ENCODE measurements at regions not wholly inside any gene's neighbourhood (a gene's known extent, or its start where the extent isn't known, plus 50 kb on each side); places are given as distances from the start of the nearest gene placed in this dataset.
"Not testable (repeated sequence)": the region's sequence is repeated elsewhere in the genome, so short reads cannot be mapped to it uniquely, and the experiment has no call there.

DNA sequence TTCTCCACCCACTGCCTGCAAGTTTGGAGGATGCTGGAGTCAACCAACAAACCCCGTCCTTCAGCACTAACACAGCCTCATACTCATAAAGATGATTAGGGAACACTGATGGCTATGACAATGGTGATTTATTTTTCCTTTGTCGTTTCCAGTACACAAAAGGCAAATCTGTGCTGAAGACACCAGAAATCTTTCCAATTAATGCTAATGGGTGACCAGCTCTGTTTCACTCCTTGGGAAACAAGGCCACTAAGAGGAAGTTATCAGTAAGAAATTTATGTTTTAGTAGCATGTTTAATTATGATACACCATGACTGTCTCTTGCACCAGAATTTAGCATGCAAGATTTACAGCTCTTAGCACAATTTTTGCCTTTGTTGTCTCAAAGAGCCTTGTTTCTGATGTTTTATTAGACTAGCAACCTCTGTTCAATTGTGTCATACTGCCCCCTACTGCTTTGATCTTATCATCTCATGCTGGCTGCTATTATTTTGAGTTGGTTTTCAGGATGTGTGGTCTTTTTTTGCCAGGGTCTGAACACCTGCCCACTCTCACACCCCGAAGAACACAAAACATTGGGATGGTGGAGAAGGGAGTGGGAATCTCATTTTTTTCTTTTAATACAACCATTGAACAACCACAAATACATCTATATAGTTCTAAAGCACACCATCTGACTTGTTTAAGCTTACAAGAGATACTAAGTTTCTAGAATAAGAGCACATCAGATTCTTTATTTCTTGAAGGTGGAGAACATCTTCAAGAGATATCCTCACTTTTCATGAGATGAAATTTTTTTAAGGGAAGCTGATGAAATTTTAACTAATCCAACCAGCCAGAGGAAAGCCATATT is 160.9 kb downstream of the SPTSSA start:
- TF ChIP-seq POLR2A (IDR thresholded peaks at IDR 0.05; ENCODE audit: low read length) (no peak), GATA1 (IDR thresholded peaks at IDR 0.05; ENCODE audit: low read depth, low read length) (no peak)
- DNase-seq: peak; percentile 50 to 67

DNA sequence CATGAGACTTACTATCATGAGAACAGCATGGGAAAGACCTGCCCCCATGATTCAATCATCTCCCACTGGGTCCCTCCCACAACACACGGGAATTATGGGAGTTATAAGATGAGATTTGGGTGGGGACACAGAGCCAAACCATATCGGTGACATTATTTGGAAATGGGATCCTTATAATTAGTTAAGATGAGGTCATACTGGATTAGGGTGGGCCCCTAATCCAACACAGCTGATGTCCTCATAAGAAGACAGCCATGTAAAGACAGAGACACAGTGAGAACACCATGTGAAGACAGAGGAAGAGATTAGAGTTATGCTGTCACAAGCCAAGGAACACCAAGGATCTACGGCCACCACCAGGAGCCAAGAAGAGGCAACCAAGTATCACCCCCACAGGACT is 161.7 kb downstream of the SPTSSA start:
- DNase-seq: no peak
- TF ChIP-seq POLR2A (IDR thresholded peaks at IDR 0.05; ENCODE audit: low read length) (no peak), GATA1 (IDR thresholded peaks at IDR 0.05; ENCODE audit: low read depth, low read length) (no peak)

DNA sequence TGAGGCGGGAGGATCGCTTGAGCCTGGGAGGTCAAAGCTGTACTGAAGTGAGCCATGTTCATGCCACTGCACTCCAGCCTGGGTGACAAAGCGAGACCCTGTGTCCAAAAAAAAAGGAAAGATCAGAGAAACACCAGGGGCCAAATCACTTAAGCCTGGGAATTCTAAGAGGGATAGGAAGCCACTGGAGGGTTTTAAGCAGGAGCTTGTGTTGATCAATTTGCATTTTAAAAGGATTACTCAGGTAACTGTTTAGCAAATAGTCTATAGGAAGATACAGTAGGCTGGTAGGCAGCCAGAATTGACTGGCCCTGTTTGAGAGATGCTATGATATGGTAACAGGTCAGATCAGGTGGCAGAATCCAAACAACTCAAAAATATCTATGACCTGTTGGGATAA is 162.7 kb downstream of the SPTSSA start:
- no peak for TF ChIP-seq GATA1 (IDR thresholded peaks at IDR 0.05; ENCODE audit: low read depth, low read length)
- TF ChIP-seq POLR2A (IDR thresholded peaks at IDR 0.05; ENCODE audit: low read length): no peak
- DNase-seq: no peak

DNA sequence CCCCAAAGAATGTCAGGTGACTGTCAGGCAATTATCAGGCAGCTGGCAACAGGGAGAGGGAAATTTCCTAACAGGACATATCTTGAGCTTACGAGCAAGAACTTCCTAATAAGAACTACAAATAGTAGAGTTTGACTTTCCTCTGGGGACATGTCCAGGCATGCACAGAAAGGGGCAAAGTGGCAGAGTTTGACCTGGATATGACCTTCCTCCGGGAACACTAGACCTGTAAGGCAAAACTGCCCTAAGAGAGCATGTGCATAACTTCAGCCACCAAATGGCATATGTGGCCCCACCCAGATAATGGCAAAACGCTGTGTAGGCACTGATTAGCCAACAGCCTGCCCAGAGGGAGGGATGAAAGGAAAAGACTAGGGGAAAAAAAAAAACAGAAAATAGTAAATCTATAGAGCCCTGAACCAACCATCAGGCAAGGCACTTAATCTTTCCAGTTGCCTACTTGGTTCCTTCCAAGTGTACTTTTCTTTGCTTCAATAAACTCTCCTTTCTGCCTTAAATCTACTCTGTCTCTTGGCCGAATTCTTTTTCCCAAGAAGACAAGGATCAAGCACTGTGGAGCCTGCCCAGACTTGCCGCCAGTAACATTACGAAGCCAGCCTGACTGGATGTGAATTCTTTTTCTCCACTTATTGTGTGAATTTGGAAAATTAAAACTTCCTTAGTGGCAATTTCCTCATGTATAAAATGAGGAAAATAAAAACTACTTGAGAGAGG is 164.1 kb downstream of the SPTSSA start:
- DNase-seq: peak; percentile 22 to 31
- TF ChIP-seq GATA1 (IDR thresholded peaks at IDR 0.05; ENCODE audit: low read depth, low read length) (no peak), POLR2A (IDR thresholded peaks at IDR 0.05; ENCODE audit: low read length) (no peak)

DNA sequence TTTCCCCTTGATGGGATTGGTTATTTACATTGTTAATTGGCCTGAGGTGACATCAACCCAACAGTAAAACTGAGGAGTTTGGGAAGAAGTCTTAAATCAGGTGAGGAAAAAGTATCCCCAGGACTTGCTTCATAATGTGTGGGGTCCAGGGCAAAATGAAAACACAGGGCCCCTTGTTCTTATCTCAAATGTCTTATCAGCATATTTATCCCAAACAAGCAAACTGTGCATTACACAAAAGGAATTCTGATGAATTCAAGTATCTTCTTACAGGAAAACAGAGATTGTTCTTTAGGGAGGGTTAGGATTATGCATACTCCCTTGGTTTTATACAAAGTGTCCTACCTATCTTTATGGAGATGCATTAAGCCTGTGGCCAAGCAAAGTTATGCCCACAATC is 178.4 kb downstream of the SPTSSA start:
- DNase-seq: no peak
- TF ChIP-seq POLR2A (IDR thresholded peaks at IDR 0.05; ENCODE audit: low read length) (no peak), GATA1 (IDR thresholded peaks at IDR 0.05; ENCODE audit: low read depth, low read length) (no peak)

DNA sequence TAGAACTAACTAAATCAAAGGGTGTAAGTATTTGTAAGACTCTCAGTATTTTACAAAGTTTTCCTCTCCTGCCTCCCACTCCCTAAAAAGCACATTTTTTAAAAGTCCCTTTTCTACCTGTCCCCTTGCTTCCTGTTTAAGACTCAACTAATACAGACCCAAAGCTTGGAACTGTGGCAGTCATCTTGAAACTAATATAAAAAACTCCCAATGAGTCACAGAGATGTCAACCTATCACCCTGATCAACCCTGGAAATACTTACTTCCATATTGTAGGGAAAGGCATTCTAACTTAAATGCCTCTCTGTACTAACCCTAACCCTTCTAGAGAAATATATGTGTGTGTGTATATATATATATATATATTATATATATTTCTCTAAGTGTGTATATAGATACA is 184.8 kb downstream of the SPTSSA start:
- no peak for TF ChIP-seq GATA1 (IDR thresholded peaks at IDR 0.05; ENCODE audit: low read depth, low read length)
- TF ChIP-seq POLR2A (IDR thresholded peaks at IDR 0.05; ENCODE audit: low read length): no peak
- DNase-seq: no peak

DNA sequence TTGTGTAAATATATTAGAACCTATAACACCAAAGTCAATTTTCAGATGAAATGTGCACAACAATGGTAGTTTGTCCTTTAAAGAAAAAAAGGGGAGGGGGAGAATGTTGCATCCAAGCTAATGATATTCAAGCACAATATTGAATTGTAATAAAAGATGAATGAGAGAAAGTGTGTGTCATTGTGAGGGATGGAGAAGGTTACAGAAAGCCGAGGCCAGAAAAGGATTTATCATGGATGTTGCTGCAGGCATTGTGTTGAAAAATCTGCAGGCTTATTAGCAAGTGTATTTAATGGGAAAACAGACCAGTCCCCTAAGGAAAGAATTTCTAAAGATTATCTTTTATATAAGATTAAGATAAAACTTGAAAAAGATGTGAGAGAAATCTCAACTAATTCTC is 186.5 kb downstream of the SPTSSA start:
- no peak for DNase-seq
- TF ChIP-seq GATA1 (IDR thresholded peaks at IDR 0.05; ENCODE audit: low read depth, low read length): no peak
- TF ChIP-seq POLR2A (IDR thresholded peaks at IDR 0.05; ENCODE audit: low read length): no peak

DNA sequence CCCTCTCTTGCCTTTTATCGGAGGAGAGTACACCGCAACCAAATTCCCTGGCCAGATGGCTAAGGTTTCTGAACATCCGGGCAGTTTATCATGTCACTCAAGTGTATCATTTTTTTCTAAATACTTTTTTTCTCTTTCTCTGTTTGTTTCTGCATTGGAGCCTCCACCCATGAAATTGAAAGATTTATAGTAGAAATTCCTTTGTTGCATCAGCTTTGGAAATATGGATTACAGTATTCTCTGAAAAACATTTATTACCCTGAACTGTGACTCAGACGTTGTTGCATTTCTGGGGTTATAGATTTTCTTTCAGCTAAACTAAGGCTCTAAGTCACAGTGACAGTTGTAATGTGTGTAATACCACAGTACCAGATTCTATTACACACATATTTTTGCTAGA is 187.0 kb downstream of the SPTSSA start:
- DNase-seq: no peak
- TF ChIP-seq GATA1 (IDR thresholded peaks at IDR 0.05; ENCODE audit: low read depth, low read length) (no peak), POLR2A (IDR thresholded peaks at IDR 0.05; ENCODE audit: low read length) (no peak)

DNA sequence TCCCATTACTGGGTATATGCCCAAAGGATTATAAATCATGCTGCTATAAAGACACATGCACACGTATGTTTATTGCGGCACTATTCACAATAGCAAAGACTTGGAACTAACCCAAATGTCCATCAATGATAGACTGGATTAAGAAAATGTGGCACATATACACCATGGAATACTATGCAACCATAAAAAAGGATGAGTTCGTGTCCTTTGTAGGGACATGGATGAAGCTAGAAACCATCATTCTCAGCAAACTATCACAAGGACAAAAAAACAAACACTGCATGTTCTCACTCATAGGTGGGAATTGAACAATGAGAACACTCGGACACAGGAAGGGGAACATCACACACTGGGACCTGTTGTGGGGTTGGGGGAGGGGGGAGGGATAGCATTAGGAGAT is 188.3 kb downstream of the SPTSSA start:
- DNase-seq: not testable (repeated sequence)

DNA sequence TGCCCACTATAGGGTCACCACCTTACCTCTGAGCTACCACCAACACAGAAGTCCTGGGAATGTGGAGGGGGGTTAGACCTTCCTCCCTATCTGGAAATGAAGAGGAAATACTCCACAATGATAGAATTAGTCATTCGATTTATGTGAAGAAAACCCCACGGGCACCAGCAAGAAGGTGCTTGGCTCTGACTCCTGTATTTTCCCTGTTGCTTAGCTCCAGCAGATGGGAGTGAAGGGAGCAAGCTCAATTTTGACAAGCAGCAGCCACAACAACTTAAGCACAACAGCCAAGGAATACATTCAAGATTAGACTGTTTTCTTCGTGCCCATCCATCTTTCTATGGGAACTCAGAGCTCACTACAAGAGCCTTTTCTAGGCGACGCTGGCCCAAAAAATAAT is 191.7 kb downstream of the SPTSSA start:
- no peak for DNase-seq
- TF ChIP-seq POLR2A (IDR thresholded peaks at IDR 0.05; ENCODE audit: low read length) (no peak), GATA1 (IDR thresholded peaks at IDR 0.05; ENCODE audit: low read depth, low read length) (no peak)

DNA sequence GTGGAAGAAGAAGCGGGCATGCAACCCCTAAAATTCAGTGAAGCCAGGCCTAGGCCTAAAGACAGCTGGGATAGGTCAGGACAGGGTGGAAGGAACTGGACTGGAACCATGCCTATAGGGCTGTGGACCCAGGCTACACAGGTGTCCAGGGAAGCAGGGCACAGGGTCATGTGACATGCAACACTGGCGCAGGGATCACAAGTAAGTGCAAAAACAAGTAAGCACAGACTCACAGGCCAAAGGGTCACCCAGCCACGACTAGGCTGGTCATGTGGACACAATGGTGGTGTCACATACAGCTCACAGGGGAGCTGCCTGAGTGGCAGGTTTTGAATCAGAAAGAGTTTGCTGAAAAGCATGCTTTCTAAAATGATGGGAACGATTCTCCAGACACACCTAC is 195.7 kb downstream of the SPTSSA start:
- no peak for TF ChIP-seq POLR2A (IDR thresholded peaks at IDR 0.05; ENCODE audit: low read length)
- TF ChIP-seq GATA1 (IDR thresholded peaks at IDR 0.05; ENCODE audit: low read depth, low read length): no peak
- DNase-seq: no peak

DNA sequence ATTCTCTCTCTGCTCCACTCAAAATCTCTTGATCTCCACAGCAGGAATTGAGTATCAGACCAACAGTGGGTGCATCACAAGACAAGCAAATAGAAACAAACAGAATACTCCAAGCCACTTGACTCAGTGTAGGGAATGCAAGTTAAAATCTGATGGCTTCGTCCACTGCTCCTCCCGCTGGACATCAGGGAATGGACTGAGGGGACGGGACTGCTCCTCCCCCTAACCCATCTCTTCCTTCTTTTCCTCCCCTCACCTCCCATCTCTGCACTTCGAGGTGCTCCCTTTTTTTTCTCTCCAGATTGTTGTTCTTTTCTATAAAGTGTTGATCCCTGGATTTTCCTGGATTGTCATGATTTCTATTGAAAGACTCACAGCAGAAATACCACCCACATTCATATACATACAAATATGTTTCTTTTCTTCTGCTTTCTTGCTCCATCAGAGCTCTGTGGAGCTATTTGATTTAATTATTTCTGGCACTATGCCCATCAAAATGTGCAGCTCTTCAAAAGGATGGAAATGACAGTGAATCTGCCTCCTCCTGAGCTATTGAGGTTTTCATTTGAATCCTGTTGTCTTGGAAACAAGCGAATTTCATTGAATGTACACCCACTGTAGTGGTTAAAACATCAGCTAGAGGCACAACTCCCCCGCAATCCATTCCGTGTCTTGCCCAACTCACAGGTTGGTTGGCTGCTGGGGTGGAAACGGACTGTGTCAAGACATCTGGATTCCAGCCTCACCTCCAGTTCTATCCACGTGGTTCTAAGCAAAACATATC is 199.7 kb downstream of the SPTSSA start:
- DNase-seq: no peak
- TF ChIP-seq GATA1 (IDR thresholded peaks at IDR 0.05; ENCODE audit: low read depth, low read length) (no peak), POLR2A (IDR thresholded peaks at IDR 0.05; ENCODE audit: low read length) (no peak)

DNA sequence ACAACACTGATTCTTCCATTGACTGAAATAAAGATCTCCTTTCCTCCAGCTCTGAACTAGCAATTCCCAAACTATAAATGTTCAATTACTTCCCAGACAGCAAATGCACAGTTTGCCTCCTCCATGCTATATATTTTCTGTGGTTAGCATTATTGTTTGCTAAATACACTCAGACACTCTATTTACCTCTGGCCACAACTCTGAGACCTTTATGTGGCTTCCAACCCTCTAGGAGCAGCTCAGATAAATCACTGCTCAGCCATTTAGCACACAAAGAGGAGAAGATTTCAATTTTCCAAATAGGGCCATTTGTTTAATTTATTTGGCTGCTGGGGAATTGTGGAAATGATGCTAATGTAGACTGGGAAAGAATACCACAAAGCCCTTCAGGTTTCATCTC is 202.0 kb downstream of the SPTSSA start:
- TF ChIP-seq POLR2A (IDR thresholded peaks at IDR 0.05; ENCODE audit: low read length) (no peak), GATA1 (IDR thresholded peaks at IDR 0.05; ENCODE audit: low read depth, low read length) (no peak)
- no peak for DNase-seq

DNA sequence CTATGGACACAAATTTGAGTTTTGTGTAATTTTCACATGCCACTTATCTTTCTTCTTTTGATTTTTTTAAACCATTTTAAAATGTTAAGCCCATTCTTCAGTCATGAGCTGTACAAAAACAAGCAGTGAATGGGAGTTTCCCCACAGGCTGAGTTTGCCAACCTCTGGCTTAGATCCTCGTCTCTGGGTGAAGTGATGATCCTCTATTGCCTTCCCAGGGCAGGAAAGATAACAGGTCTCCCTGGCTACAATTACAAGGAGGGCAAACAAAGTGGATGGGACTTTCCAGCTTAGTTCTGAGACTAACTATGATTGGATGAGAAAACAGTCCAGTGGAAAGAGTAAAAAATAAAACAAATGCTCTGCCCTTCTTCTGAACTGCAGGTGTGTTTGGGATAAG is 203.7 kb downstream of the SPTSSA start:
- TF ChIP-seq GATA1 (IDR thresholded peaks at IDR 0.05; ENCODE audit: low read depth, low read length) (no peak), POLR2A (IDR thresholded peaks at IDR 0.05; ENCODE audit: low read length) (no peak)
- DNase-seq: no peak
